ENCODE measurements at regions not wholly inside any gene's neighbourhood (a gene's known extent, or its start where the extent isn't known, plus 50 kb on each side); places are given as distances from the start of the nearest gene placed in this dataset.

- TF ChIP-seq EZH2phosphoT487 (IDR thresholded peaks at IDR 0.05; ENCODE audit: borderline replicate concordance, low read length), result no peak
- TF ChIP-seq CTCF (IDR thresholded peaks at IDR 0.05; ENCODE audit: low read depth, low read length, poor library complexity, severe bottlenecking), result no peak
Measured at GRCh38 chr1:83065952-83066727, 932.8 kb downstream of the TTLL7 start.

GRCh38 chr1:83064589-83065242 lies 934.2 kb downstream of the TTLL7 start:
- H4K20me1 ChIP-seq (ENCODE audit: control insufficient read depth, insufficient read depth, low read depth, low read length), result no peaks in the 10 kb centered on the region

More at GRCh38 chr1:83065952-83066727, 932.8 kb downstream of the TTLL7 start:
- Histone ChIP-seq H4K20me1 (ENCODE audit: control insufficient read depth, insufficient read depth, low read depth, low read length) (no peaks in the 10 kb centered on the region), H3K27ac (ENCODE audit: low read depth, low read length) (no peak overlapping the region), H3K4me1 (ENCODE audit: control insufficient read depth, low read length) (no peaks in the 10 kb centered on the region), H3K4me3 (ENCODE audit: low read length) (no peak overlapping the region), H3K36me3 (ENCODE audit: control insufficient read depth, low read length) (no peaks in the 10 kb centered on the region), H3K27me3 (ENCODE audit: control insufficient read depth, low read length) (no peaks in the 10 kb centered on the region), H3K79me2 (ENCODE audit: control insufficient read depth, low read length) (no peaks in the 10 kb centered on the region), H3K9me3 (ENCODE audit: control insufficient read depth, insufficient read depth, low read length) (no peaks in the 10 kb centered on the region), H3K9me2 (replicated peaks; ENCODE audit: control insufficient read depth, low read length) (no peaks in the 10 kb centered on the region; the same call in 1 of the 2 replicates), H3F3A (ENCODE audit: control insufficient read depth, insufficient read depth) (no peaks in the 10 kb centered on the region), H3K4me2 (ENCODE audit: low read length) (no peak overlapping the region)

GRCh38 chr1:83060651-83061390 lies 938.1 kb downstream of the TTLL7 start:
- Histone ChIP-seq H3K9me3 (ENCODE audit: control insufficient read depth, insufficient read depth, low read length) (no peaks in the 10 kb centered on the region), H3K9me2 (replicated peaks; ENCODE audit: control insufficient read depth, low read length) (no peaks in the 10 kb centered on the region), H3K27me3 (ENCODE audit: control insufficient read depth, low read length) (no peaks in the 10 kb centered on the region), H3K79me2 (ENCODE audit: control insufficient read depth, low read length) (no peaks in the 10 kb centered on the region), H3K4me2 (ENCODE audit: low read length) (no peak overlapping the region), H3K27ac (ENCODE audit: low read depth, low read length) (no peak overlapping the region), H3K4me3 (ENCODE audit: low read length) (no peak overlapping the region), H3K4me1 (ENCODE audit: control insufficient read depth, low read length) (no peaks in the 10 kb centered on the region), H3K36me3 (ENCODE audit: control insufficient read depth, low read length) (no peaks in the 10 kb centered on the region), H3F3A (ENCODE audit: control insufficient read depth, insufficient read depth) (no peaks in the 10 kb centered on the region), H4K20me1 (ENCODE audit: control insufficient read depth, insufficient read depth, low read depth, low read length) (no peaks in the 10 kb centered on the region)
- no peak for TF ChIP-seq EZH2phosphoT487 (IDR thresholded peaks at IDR 0.05; ENCODE audit: borderline replicate concordance, low read length)
- no peak for TF ChIP-seq CTCF (IDR thresholded peaks at IDR 0.05; ENCODE audit: low read depth, low read length, poor library complexity, severe bottlenecking)

More at GRCh38 chr1:83064589-83065242, 934.2 kb downstream of the TTLL7 start:
- Histone ChIP-seq H3K4me2 (ENCODE audit: low read length) (no peak overlapping the region), H3K79me2 (ENCODE audit: control insufficient read depth, low read length) (no peaks in the 10 kb centered on the region), H3K4me1 (ENCODE audit: control insufficient read depth, low read length) (no peaks in the 10 kb centered on the region), H3K36me3 (ENCODE audit: control insufficient read depth, low read length) (no peaks in the 10 kb centered on the region), H3K9me2 (replicated peaks; ENCODE audit: control insufficient read depth, low read length) (no peaks in the 10 kb centered on the region; the same call in 1 of the 2 replicates), H3K4me3 (ENCODE audit: low read length) (no peak overlapping the region), H3K9me3 (ENCODE audit: control insufficient read depth, insufficient read depth, low read length) (no peaks in the 10 kb centered on the region), H3K27ac (ENCODE audit: low read depth, low read length) (no peak overlapping the region), H3K27me3 (ENCODE audit: control insufficient read depth, low read length) (no peaks in the 10 kb centered on the region), H3F3A (ENCODE audit: control insufficient read depth, insufficient read depth) (no peaks in the 10 kb centered on the region)
- no peak for TF ChIP-seq CTCF (IDR thresholded peaks at IDR 0.05; ENCODE audit: low read depth, low read length, poor library complexity, severe bottlenecking)
- no peak for TF ChIP-seq EZH2phosphoT487 (IDR thresholded peaks at IDR 0.05; ENCODE audit: borderline replicate concordance, low read length)
